NCI-H510A (cell line): ENCODE measurements at regions not wholly inside any gene's neighbourhood (a gene's known extent, or its start where the extent isn't known, plus 50 kb on each side); places are given as distances from the start of the nearest gene placed in this dataset.

Experiments used
- DNase-seq: peaks from one replicate; lab custom pipeline; 2025; lab: John Stamatoyannopoulos, UW

DNA sequence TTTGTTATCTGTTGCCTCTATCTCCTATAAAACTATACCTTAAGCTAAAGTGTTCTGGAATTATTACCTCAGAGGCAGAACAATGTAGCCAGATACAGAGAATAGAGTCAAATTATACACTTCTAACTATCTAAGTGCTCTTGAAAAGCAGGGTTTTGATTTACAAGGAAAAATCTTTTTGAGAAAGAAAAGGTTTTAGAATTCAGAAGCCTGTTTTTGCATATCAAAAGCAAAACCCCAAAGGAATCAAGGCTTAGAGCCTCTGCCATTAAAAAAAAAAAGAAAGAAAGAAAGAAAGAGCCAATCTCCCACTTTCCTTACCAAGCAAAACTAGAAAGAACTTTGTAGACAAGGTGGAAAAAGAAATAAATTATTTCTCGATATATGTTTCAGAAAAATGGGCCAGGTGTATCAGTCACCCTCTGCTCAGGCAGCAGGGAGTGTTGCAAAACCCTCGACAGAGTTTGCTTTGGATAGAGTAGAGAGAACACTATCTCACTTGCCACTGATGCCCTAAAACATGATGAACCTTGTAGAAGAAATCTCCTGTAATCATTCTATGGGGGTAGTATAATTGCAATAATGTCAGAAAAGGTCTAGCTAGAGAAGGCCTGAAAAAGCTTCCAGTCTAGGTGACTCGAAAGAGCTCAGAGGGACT is 318.3 kb downstream of the PCDH10 start:
- no peak for DNase-seq

- no peak for DNase-seq
Observed at GRCh38 chr4:133465022-133465421, 315.9 kb downstream of the PCDH10 start.

GRCh38 chr4:133464311-133464710 is 315.2 kb downstream of the PCDH10 start:
- DNase-seq, result no peak

- no peak for DNase-seq
Observed at GRCh38 chr4:133452678-133453077, 303.6 kb downstream of the PCDH10 start.

DNA sequence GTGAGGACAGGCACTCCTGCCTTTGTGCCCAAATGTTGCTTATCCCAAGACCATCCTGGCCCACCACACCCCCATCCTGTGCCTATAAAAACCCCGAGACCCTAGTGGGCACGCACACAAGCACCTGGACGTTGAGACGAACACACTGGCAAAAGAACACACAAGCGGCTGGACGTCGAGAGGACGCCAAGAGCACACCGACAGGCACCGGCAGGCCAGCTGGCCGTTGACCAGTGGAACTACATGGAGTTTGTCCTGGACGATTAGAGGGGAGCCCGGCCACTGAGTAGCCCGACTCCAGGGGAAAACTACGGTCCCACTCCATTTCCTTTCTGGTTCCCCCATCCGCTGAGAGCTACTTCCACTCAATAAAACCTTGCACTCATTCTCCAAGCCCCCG is 301.7 kb downstream of the PCDH10 start:
- no peak for DNase-seq

DNA sequence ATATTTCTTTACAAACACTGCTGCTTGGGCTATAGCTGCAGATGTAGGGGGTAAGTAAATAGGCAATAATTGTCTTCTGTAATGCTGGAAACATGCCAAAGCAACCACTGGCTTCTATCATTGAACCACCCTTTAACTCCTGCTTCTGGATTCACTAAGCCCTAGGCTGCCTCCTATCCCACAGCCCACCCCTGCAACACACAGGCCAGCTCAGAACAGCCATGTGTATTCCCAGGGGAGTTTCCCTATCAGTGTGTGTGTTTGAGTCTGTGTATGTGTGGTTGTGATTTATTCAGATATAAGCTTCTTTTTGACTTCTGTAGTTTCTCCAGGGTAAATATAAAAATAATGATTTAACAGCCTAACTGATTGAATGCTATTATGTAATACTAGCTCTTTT is 291.3 kb downstream of the PCDH10 start:
- DNase-seq, result no peak

GRCh38 chr4:133439830-133440229 is 290.7 kb downstream of the PCDH10 start:
- DNase-seq, result no peak

DNA sequence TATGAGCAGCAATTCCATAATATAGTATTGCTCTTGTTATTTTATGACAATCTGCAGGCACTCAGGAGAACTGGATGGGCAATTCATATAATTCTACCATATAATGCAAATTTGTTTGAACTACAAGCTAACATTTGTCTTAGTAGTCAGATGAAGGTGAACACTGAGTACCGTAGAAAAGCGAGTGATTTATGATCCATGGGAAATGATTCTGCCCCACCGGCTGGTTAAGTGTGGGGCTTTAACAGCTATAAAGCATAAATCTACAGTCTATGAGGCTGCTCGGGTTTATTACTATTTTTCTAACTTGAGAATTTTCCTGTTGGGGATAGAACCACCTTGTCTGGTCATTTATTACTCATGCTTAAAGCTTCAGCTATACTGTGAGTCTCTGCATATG is 275.5 kb downstream of the PCDH10 start:
- DNase-seq, result no peak

GRCh38 chr4:133403913-133404312 is 254.8 kb downstream of the PCDH10 start:
- DNase-seq, result no peak

- DNase-seq, result no peak
Observed at GRCh38 chr4:133402616-133403015, 253.5 kb downstream of the PCDH10 start.

- DNase-seq, result no peak
Observed at GRCh38 chr4:133394971-133395627, 246.0 kb downstream of the PCDH10 start.

DNA sequence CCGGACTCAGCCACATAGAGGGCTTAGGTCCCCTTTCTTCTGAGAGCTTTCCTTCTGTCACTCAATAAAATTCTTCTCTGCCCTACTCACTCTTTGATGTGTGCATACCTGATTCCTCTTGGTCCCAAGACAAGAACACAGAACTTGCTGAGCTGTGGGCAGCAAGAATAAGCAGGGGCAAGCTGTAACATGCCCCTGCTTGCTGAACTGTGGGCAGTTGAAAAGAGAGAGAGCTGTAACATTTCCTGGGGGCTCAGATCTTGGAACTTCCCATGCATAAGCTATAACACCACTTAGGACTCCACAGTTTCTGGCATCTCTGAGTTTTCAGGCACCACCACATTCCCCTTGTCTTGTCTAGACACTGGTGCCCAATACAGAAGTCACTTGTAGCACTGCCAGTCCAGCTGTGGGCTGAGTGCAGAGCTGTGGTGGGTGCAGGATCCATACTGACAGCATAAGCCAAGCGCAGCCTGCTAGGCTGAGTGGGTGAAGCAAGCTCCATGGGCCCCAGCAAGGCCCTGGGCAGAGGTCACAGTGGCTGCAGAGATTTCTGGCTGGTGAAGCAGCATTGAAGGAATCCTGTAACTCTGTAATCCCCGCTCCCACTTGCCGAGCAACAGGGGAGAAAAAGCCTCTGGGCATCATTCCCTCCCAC is 241.2 kb downstream of the PCDH10 start:
- no peak for DNase-seq

- DNase-seq, result no peak
Observed at GRCh38 chr4:133389029-133389428, 239.9 kb downstream of the PCDH10 start.

DNA sequence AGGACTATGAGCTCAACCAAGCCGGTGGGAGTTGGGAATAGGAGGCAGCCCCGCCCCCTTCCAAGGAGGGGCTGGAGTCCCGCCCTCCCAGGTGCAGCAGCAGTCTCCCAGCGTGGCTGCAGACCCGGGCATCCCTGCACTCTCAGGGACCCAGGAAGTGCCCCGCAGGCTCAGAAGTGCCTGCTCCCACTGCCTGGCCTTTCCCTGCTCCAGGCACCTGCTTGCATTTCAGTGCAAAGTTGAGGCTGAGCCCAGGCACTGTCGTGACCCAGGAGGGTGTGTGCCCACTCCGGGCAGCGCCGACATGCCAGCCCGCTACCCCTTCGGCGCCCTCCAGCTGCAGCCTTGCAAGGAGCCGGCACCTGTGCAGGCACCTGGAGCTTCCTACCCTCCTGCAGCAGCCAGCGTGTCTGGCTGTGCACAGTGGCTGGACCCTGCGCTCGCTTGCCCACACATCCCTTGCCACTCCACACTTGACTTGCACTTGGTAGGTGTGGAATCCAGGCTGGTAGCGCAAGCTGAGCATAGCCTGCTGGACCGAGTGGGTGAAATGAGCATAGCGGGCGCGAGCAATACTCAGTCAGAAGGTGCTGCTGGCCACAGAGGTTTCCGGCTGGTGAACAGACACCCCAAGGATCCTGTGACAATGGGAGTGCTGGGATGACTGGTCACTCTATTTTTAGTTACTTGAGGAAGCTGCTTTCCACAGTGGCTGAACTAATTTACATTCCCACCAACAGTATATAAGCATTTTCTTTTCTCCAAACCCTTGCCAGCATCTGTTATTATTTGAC is 236.3 kb downstream of the PCDH10 start:
- no peak for DNase-seq

GRCh38 chr4:133379681-133380438 is 230.8 kb downstream of the PCDH10 start:
- no peak for DNase-seq

- no peak for DNase-seq
Observed at GRCh38 chr4:133377286-133377685, 228.2 kb downstream of the PCDH10 start.

DNA sequence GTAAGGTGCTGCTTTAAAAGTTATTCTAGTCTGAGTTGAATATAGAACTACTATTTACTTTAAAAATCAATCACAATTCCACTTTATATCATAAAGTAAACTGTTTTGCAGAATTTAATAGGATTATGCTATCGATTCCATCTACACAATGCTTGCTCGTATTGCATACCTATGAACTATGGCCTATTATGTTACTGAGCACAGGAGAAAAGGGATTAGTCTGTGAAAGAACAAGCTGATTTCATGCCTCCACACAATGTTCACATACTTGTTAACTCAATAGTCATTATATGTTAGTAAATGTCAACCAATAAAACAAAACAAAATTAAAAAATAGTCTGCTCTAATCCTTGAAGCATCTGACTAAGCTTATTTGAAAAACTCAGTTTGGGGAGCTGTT is 223.6 kb downstream of the PCDH10 start:
- no peak for DNase-seq

- no peak for DNase-seq
Observed at GRCh38 chr4:133355633-133356032, 206.5 kb downstream of the PCDH10 start.

GRCh38 chr4:133347409-133347808 is 198.3 kb downstream of the PCDH10 start:
- no peak for DNase-seq

DNA sequence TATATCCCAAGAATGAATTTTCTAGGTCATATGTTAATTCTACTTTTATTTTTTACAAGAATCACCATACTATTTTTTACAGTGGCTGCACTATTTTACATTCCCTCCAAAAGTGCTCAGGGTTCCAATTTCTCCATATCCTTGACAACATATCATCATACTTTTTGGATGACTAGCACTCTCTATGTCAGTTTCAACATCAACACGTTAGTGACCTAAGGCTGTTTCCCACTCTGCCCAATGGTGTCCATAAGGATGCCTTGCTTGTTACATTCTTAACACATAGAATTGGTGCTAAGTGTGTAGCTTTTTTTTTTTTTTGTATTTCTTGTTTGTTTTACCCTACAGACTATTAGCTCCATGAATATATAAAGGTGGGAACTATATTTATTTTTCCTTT is 175.4 kb downstream of the PCDH10 start:
- no peak for DNase-seq

DNA sequence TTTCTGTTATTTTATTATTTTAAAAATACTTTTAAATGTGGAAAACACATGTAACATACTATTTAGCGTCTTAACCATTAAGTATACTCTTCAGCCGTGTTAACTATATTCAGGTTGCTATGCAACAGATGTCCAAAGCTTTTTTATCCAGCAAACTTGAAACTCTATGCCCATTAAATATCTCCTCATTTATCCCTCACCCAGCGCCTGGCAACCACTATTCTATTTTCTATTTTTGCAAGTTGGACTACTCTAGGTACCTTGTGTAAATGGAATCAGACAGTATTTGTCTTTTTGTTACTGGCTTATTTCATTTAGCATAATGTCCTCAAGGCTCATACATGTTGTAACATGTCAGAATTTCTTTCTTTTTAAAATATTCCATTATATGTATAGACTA is 174.6 kb downstream of the PCDH10 start:
- DNase-seq, result no peak
